RWPE2 (cell line): ENCODE measurements at regions not wholly inside any gene's neighbourhood (a gene's known extent, or its start where the extent isn't known, plus 50 kb on each side); places are given as distances from the start of the nearest gene placed in this dataset.

ENCODE experiments used
- ATAC-seq: fragments of 200-7000 bp; cut with Tn5 transposase; 3 replicates; pipeline ENCODE4 v1.9.1; 2021; ENCODE audit warnings: low read depth
- DNase-seq: peaks from one replicate; pipeline ENCODE4 v3.0.0-alpha.2; 2020; ENCODE audit warnings: low spot score
- H3K27ac ChIP-seq: fragments of 450-650 bp; 2 replicates; pipeline ENCODE4 v1.5.1; 2017; ENCODE audit warnings: mild to moderate bottlenecking; ENCODE audit not compliant: poor library complexity, severe bottlenecking
- H3K27me3 ChIP-seq: fragments of 250-450 bp; sonication (Bioruptor Pico); 2 replicates; pipeline ENCODE4 v1.5.1; 2021; ENCODE audit warnings: mild to moderate bottlenecking, moderate library complexity; ENCODE audit not compliant: insufficient read depth, poor library complexity, severe bottlenecking
- H3K36me3 ChIP-seq: fragments of 250-450 bp; sonication (Bioruptor Pico); 2 replicates; pipeline ENCODE4 v1.5.1; 2020; ENCODE audit warnings: low read depth, mild to moderate bottlenecking, moderate library complexity
- H3K4me1 ChIP-seq: fragments of 250-450 bp; sonication (Bioruptor Pico); 2 replicates; pipeline ENCODE4 v1.5.1; 2021; ENCODE audit warnings: mild to moderate bottlenecking, moderate library complexity; ENCODE audit not compliant: insufficient read depth, poor library complexity, severe bottlenecking
- H3K4me3 ChIP-seq: fragments of 250-450 bp; sonication (Bioruptor Pico); 2 replicates; pipeline ENCODE4 v1.5.1; 2021; ENCODE audit warnings: mild to moderate bottlenecking, moderate library complexity; ENCODE audit not compliant: severe bottlenecking
- H3K9me3 ChIP-seq: fragments of 250-450 bp; sonication (Bioruptor Pico); 2 replicates; pipeline ENCODE4 v1.5.1; 2021; ENCODE audit warnings: mild to moderate bottlenecking, moderate library complexity; ENCODE audit not compliant: severe bottlenecking
- TF ChIP-seq, protein P1 (sequence below): fragments of 450-650 bp; IDR thresholded peaks from one replicate; pipeline ENCODE4 v1.5.1; 2017; ENCODE audit warnings: mild to moderate bottlenecking, moderate library complexity; ENCODE audit not compliant: poor library complexity, severe bottlenecking

DNA sequence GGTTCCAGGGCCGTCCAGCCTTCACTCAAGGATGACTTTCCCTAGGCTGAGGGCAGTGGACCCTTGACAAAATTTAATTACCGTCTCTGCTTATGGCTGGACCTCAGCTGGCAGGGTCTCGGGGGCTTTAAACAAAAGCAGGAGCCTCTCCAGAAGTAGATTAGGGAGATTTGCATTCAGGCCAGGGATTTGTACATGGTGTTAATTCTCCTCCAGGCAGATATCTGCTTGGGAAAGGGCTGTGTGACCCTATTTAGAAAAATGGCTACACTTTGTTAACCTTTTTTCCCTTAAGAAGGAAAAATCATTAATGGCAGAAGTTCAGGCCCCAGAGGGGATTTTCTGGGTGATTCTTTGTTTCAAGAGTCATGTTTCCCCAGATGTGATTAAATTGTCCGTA lies 329.1 kb upstream of the C2CD4B start:
- TF ChIP-seq, protein P1, sequence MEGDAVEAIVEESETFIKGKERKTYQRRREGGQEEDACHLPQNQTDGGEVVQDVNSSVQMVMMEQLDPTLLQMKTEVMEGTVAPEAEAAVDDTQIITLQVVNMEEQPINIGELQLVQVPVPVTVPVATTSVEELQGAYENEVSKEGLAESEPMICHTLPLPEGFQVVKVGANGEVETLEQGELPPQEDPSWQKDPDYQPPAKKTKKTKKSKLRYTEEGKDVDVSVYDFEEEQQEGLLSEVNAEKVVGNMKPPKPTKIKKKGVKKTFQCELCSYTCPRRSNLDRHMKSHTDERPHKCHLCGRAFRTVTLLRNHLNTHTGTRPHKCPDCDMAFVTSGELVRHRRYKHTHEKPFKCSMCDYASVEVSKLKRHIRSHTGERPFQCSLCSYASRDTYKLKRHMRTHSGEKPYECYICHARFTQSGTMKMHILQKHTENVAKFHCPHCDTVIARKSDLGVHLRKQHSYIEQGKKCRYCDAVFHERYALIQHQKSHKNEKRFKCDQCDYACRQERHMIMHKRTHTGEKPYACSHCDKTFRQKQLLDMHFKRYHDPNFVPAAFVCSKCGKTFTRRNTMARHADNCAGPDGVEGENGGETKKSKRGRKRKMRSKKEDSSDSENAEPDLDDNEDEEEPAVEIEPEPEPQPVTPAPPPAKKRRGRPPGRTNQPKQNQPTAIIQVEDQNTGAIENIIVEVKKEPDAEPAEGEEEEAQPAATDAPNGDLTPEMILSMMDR = no peak
- Histone ChIP-seq H3K4me1 (no peaks in the 10 kb centered on the region), H3K27ac (no peak overlapping the region), H3K4me3 (no peak overlapping the region), H3K9me3 (no peaks in the 10 kb centered on the region), H3K27me3 (no peaks in the 10 kb centered on the region), H3K36me3 (no peaks in the 10 kb centered on the region)
- DNase-seq (no peak), ATAC-seq (no peak)

GRCh38 chr15:62495670-62496614 lies 330.9 kb upstream of the C2CD4B start:
- H3K27ac ChIP-seq = no peak overlapping the region
- no peaks in the 10 kb centered on the region for H3K36me3 ChIP-seq
- H3K9me3 ChIP-seq = no peaks in the 10 kb centered on the region
- H3K4me3 ChIP-seq = no peak overlapping the region
- DNase-seq = no peak
- ATAC-seq = peak; percentile 54; the same call in 2 of the 3 replicates
- H3K27me3 ChIP-seq = no peaks in the 10 kb centered on the region
- TF ChIP-seq, protein P1 = no peak
- no peaks in the 10 kb centered on the region for H3K4me1 ChIP-seq

- DNase-seq (no peak), ATAC-seq (no peak)
- no peaks in the 10 kb centered on the region for H3K4me1 ChIP-seq
- H3K36me3 ChIP-seq = no peaks in the 10 kb centered on the region
- no peaks in the 10 kb centered on the region for H3K27me3 ChIP-seq
- TF ChIP-seq, protein P1 = no peak
- H3K27ac ChIP-seq = no peak overlapping the region
- no peaks in the 10 kb centered on the region for H3K9me3 ChIP-seq
- no peak overlapping the region for H3K4me3 ChIP-seq
These were observed 332.3 kb upstream of the C2CD4B start for GRCh38 chr15:62497356-62497755.

- no peaks in the 10 kb centered on the region for H3K27me3 ChIP-seq
- H3K4me3 ChIP-seq = no peak overlapping the region
- DNase-seq = no peak
- TF ChIP-seq, protein P1 = no peak
- H3K36me3 ChIP-seq = no peaks in the 10 kb centered on the region
- H3K27ac ChIP-seq = no peak overlapping the region
- H3K9me3 ChIP-seq = no peaks in the 10 kb centered on the region
- no peaks in the 10 kb centered on the region for H3K4me1 ChIP-seq
- no peak for ATAC-seq
These were observed 333.2 kb upstream of the C2CD4B start for GRCh38 chr15:62498278-62498677.

DNA sequence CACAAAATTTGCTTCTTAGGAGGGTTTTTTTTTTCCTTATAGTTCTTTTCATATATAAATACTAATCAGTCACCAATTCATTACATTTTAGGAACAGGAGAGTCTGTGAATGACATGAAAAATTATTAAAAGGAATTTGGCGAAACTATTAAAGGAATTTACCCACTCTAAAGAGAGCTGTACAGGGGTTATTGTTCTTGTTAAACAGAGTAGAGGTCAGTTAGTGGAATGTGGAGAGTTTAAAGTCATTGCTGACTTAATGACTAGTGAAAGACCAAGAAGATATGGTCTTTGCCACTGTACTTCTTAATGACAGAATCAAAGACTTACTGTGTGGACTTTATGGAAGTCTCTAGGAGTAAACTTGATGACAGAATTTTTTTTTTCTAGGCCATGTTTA lies 333.6 kb upstream of the C2CD4B start:
- ATAC-seq (no peak), DNase-seq (no peak)
- Histone ChIP-seq H3K4me3 (no peak overlapping the region), H3K4me1 (no peaks in the 10 kb centered on the region), H3K27me3 (no peaks in the 10 kb centered on the region), H3K9me3 (no peaks in the 10 kb centered on the region), H3K27ac (no peak overlapping the region), H3K36me3 (no peaks in the 10 kb centered on the region)
- TF ChIP-seq, protein P1 = no peak
